ENCODE measurements at regions not wholly inside any gene's neighbourhood (a gene's known extent, or its start where the extent isn't known, plus 50 kb on each side); places are given as distances from the start of the nearest gene placed in this dataset.

DNA sequence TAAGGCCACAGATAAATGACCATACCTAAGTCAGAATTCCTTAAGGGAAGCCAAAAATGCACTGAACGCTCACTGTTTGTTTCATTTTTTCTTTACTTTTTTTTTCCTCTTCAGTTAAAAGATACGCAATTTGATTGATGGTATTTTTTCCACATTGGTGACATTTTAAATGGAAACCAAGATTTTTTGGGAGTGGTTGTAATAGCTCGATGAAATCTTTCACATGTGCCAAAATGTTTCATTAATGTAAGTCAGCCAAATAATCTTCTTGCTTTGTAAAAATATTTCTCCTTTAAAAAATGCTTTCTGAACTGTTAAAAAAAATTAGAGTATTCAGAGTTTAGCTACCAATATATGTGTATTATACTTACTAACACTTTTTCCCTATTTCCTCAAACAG lies 339.8 kb downstream of the ZEB2 start:
- intact Hi-C loops (cut with DNase I) = no loop called here
- no peak for DNase-seq (ENCODE audit: low spot score)

DNA sequence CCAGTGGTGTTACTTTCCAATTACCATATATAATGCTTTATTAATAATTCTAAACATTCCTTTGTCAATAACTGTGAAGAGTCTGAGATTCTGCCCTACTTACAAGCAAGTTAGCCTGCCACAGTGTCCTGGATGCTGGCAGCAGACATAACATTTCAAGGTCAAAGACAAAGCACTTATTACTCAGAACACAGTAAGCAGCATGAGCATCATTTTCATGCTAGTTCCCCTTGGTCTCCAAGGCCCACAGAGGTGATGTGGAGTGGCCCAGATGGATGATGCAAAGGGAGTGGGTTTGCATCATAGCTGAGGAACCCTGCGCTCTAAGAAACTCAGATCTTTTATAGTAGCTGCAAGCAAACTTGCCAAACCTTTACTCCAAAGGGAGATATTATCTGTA lies 349.7 kb downstream of the ZEB2 start:
- DNase-seq (ENCODE audit: low spot score) = no peak
- intact Hi-C loops (cut with DNase I) = no loop called here

DNA sequence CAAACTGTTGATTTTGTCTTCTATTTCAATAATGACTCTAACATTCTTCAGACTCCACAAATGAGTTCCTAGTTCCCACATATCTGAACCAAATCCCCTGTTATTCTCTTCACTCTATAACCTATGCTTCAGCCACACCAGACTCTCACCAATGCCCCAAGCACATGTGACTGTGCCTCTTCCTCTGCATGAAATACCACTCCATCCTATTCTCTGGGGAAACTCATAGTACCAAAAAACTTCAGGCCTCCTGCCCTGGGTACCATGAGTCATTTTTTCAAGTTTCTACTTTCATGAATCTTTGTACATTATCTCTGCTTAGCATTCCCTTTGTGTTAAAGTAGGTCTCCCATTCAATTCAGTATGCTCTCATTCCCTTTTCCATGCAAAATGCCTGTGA lies 353.2 kb downstream of the ZEB2 start:
- no peak for DNase-seq (ENCODE audit: low spot score)
- intact Hi-C loops (cut with DNase I) = no loop called here

DNA sequence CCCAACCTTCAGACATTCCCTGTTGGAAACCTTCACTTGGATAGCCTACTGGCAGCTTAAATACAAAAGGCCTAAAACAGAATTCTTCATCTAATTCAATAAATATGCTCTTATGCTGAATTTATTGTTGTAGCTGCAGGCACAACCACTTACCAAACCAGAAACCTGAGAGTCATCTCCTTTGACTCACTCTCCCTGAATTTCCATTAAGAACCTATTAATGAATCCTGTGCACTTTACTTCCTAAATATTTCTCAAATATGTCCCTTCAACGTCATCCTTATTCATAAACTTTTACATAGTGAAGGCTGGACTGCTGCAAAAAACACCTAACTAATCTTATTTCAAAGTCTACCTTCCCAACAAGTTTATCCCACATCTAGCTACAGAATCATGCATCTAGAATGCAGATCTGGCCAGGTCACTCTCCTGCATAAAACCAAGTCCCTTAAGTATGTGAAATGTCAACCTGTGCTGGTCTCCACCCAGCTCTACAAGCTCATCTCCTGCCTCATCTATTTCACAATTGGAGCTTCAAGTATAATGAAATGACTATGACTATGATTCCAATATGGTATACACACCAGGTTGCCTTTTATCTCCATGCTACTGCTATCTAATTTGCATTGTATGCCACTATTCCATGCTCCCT lies 354.2 kb downstream of the ZEB2 start:
- DNase-seq (ENCODE audit: low spot score) = no peak
- intact Hi-C loops (cut with DNase I) = no loop called here

DNA sequence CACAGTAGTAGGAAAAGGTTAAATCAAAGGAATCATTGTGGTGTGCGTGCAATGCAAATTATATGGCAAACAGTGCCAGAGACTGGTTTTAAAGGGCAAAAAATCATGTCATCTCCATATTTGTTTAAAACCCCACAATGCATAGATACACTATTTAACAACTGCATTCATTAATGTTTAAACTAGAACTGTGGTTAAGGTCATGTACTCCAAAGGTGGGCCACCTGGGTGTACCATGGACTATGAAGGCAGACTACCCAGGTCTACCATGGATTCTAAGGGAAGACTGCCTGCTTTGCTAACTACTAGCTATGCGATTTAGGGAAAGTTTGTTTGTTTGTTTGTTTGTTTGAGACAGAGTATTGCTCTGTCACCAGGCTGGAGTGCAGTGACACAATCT lies 356.3 kb downstream of the ZEB2 start:
- intact Hi-C loops (cut with DNase I) = no loop called here
- DNase-seq (ENCODE audit: low spot score) = no peak

DNA sequence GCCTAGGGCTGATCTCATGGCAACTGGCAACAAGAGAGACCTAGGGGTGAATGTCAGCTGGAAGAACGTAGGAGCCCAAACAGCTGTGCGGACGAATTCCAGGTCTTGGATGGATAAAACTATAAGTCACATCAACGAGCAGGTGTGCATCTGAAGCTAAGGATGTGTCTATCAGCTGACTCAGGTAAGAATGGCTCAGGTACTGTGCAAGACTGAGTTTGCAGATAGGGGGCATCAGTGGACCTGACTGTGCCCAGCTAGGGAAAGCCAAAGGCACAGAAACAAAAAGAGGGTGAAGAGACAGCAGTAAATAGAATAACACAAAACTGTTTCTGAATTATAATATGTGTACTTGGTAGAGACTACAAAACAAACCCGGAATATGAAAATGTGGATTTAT lies 357.3 kb downstream of the ZEB2 start:
- intact Hi-C loops (cut with DNase I) = no loop called here
- DNase-seq (ENCODE audit: low spot score) = no peak

DNA sequence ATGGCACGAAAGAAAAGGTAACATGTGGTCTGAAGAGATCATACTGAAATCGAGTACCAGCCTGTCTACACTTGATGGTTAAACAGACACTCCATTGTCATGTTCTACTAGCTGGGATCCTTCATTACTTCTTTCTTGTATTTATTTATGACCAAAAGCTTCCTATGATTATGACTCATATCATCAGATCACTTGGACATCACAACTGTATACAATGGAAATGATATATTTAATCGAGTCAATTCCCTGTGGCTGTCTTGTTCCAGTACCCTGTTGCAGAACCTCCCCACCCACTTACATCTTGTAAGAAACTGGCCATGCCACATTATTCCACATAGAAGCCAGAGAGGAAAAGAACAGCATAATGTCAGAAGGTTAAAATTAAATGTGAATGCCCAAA lies 358.9 kb downstream of the ZEB2 start:
- intact Hi-C loops (cut with DNase I) = no loop called here
- no peak for DNase-seq (ENCODE audit: low spot score)

DNA sequence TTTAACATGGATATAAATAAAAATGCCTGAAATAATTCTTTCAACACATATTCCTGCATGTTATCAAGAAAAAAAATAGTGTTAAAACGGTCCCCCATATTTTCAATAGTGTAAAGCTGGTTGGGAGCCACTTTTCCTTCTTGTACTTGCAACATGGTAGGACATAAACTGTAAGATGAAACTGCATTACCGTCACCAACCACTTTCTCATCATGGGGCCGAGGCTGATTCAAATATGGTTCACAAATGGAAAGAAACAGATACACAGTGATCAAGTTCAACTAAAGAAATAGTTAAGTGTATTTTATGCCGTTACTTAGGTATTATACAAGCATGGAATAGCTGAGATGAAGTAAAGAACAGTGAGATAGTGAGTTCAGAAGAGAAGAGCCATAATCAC lies 360.7 kb downstream of the ZEB2 start:
- intact Hi-C loops (cut with DNase I) = no loop called here
- no peak for DNase-seq (ENCODE audit: low spot score)

DNA sequence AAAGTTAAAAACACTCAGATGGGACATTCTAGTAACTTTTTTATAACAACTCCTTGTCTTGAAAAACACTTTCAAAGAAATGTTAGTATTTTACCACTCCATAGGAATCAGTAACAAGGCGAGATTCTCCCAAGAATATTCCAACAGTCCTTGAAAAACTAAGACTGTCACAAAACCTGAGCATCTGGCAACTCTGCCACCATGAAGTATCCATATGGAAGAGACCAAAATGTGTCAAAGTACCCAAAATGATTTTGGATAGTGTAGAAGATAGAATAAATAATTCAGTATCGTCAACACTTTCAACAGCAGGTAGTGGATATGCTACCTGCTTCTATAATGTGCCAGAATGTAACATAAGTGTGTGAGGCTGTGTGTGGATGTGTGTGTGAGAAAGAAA lies 361.8 kb downstream of the ZEB2 start:
- no peak for DNase-seq (ENCODE audit: low spot score)

DNA sequence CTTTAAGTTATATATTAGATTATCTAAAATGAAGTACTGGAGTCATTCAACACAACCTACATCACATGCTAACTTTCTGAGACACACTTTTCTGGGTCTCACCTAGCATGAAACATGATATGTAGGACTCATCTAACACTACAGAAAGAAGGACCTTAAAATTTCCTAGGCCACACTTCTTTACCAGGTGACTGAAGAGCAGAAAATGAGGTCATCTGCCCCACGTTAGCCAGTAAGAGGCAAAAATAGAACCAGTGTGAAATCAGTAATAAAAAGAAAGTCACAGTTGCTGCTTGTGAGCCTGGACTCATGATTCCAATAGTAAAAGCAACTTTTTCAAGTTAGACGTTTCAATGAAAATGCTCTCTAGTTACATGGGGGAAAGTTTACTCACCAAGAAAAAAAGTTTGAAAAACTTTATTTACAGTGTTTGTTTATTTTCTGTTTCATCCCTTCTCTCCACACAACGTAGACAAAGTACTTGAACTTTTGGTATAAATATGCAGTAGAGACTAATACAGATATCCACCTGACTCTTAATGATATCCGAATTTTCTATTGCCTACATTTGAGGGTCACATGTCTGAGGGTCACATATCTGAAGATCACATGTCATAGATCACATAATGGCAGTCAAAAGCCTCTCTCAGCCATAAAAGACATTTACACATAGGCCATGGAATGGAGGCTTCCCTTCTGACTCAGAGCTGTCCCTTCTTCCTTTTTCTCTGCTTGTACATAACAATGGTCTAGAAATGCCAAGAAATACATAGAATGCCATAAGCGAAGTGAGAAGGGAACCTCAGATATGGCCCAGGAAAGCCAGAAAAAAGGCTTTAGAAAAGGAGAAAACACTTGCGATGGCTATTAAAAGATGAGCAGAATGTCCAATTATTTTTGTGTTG lies 362.9 kb downstream of the ZEB2 start:
- intact Hi-C loops (cut with DNase I) = no loop called here
- no peak for DNase-seq (ENCODE audit: low spot score)

More for the DNA sequence above, 361.8 kb downstream of the ZEB2 start:
- intact Hi-C loops (cut with DNase I) = no loop called here

DNA sequence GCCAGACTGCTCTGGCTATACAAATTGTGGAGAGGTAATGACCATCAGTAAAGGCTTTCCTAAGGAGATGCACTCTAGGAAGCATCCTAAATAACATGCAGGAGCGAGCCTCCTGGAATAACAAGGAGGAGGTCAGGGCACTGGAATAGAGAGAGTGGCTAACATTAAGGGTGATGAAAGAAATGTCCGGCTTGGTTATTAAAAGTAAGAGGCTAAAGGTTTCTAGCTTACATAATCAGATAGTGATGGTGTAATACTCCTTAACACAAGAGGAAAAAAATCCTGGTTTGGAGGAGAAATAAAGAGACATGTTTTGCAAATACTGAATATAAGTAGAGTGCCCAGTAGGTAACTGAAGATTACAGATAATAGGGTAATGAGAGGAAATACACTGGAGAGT lies 365.7 kb downstream of the ZEB2 start:
- no peak for DNase-seq (ENCODE audit: low spot score)
- intact Hi-C loops (cut with DNase I) = no loop called here

DNA sequence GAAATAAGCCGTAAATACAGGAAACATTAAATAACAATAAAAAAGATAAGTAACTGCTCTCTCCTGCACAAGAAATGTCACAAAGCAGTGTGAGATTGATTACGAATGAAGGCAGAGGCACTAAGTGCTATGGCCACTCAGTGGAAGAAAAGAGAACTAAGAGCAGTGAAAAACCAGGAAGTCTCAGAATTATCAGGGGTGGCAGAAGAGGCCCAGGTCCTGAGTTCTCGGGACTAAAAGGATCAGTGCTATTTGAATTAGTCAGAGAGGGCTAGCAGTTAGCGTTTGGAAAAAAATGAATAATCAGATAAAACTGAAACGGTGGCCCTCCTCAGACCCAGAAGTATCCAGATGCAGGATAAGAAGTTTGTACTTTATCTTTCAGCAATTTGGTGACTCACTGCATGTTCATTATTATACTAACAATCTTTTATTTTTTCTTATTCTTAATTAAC lies 367.1 kb downstream of the ZEB2 start:
- no peak for DNase-seq (ENCODE audit: low spot score)
- intact Hi-C loops (cut with DNase I) = no loop called here

DNA sequence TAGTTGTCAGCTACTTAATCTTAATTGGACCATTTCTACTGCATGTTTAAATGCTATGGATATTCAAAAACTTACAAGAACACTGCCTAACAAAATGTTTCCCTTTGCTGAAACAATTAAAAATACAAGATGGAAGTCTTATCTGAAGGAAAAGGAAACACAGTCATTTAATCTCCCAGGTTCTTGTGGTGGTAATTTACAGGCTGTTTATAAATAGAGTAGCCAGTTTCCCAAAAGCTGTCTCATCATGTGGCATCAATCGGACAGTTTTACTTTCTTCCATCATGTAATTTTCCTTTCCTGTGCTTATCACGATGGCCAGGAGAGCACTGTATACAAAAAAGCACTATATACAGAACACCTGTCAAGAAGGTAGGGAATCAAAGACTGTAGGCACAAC lies 368.1 kb downstream of the ZEB2 start:
- intact Hi-C loops (cut with DNase I) = no loop called here
- no peak for DNase-seq (ENCODE audit: low spot score)

DNA sequence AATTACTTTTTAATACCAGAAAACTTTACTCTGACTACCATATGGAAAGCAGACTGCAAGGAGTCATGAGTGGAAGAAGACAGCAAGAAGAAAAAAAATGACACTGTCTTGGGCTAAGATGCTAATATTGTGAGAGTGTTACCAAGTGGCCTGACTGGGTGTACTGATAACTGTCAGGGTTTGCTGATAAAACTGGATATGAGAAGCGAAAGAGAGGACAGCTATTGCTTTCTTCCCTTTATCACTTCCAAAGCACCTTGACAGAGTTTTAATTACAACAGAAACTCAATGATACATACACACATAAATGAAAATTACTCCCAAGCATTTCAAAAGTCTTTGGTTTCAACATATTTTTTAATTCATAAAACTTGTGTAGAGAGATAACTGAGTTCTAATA lies 368.5 kb downstream of the ZEB2 start:
- DNase-seq (ENCODE audit: low spot score) = no peak
- intact Hi-C loops (cut with DNase I) = no loop called here

DNA sequence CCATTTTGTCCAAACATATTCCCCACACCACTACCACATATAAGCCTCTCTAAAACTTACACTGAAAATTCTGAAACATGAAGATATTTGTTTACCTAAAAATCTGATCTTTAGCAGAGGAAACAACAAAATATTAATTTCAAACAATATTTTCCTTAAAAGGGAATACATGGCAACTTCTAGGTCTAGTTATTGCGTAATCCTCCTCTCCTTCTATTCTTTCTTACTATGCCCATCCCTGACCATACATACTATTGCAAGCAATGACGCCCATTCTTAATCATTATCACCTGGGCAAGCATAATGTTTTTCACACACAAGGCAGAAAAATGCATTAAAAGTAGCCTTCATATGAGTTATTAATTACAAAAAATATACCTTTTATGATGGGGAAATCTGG lies 372.6 kb downstream of the ZEB2 start:
- no peak for DNase-seq (ENCODE audit: low spot score)
- intact Hi-C loops (cut with DNase I) = no loop called here

DNA sequence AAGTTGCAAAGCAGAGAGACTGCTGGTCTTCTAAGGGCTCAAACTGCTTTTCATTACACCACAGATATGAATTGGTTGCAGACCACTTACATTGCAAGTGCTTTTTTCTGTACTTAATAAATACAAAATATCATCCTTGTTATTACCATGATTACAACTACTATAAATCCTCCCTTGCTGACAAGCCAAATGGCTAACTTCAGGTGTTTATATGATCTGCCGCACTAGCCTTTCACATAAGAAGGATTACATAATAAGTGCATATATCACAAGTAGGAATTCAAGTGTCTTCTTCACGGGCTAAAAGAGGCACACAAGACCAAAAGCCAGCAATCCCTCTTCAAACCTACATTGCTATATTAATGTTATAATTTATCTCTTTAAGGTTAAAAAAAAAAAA lies 373.0 kb downstream of the ZEB2 start:
- intact Hi-C loops (cut with DNase I) = no loop called here
- no peak for DNase-seq (ENCODE audit: low spot score)

DNA sequence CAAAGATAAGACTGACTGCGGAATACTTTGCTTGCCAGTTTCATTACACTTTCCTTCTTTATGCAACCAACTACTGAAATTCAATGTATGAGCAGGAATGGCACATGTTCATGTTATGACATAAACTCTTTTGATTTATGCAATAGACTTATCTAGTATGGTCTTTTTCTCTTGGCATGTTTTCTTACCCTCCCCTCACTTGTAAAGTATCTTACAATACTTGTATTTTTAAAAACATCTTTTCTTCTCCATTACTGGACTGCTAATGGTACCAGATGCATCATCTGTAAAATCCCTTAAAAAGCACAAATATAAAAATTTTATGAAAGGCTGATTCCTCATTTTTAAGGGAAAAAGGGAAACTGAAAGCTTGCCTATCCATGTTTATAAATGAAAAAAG lies 373.8 kb downstream of the ZEB2 start:
- DNase-seq (ENCODE audit: low spot score) = no peak
- intact Hi-C loops (cut with DNase I) = no loop called here

DNA sequence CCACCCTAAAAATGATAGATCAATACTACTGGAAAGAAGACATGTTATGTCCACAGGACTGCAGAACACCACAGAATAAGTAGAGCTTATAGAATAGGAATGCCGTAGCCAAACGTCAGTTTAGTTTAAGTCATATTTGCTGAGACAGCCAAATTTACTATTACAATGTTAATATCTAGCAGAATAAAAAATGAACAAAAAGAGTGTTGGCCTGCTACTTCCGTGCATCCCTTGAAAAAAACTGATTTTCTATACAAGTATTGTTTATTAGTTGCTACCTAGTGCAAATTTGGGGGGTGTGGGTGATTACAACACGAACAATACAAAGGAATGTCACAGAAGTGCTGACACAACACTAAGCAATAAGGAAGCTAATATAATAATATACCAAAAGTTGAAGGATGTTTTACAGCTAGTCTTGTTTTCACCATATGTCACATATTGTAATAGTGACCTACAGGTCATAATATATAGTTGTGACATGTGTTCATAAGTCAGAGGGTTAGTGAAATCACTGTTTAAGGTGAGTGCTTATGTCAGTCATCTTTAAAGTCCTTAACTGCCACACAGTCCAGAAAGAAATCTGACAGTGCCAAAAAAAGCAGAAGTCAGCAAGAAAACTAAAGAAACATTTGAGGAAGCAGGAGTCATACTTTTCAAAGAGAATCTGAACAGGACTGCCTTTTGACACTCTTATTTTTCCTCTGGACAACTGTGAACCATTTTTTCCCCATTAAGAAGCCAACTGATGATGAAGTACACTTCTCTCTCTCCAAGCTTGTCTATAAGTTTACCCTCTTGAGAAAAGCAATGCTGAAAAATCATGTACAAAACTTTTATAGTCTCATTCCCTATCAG lies 376.4 kb downstream of the ZEB2 start:
- intact Hi-C loops (cut with DNase I) = no loop called here
- no peak for DNase-seq (ENCODE audit: low spot score)

DNA sequence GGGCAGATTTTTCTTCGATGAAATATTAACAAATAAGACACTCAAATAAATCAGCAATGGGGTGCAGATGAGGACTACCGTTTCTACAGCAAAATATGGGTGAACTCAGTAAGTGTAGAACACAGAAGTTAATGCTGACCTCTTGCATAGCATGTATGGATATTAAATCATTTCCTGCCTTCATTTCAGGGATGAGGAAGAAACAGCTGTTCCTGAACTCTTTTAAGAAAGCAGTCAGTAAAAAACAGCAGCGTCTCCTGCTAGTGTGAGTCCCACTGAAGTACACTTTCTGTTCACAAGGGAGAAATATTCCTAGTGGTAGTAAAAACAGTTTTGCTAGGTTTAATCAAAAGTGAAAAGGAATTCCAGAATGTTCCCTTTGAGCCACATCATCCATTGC lies 379.0 kb downstream of the ZEB2 start:
- no peak for DNase-seq (ENCODE audit: low spot score)
- intact Hi-C loops (cut with DNase I) = no loop called here

DNA sequence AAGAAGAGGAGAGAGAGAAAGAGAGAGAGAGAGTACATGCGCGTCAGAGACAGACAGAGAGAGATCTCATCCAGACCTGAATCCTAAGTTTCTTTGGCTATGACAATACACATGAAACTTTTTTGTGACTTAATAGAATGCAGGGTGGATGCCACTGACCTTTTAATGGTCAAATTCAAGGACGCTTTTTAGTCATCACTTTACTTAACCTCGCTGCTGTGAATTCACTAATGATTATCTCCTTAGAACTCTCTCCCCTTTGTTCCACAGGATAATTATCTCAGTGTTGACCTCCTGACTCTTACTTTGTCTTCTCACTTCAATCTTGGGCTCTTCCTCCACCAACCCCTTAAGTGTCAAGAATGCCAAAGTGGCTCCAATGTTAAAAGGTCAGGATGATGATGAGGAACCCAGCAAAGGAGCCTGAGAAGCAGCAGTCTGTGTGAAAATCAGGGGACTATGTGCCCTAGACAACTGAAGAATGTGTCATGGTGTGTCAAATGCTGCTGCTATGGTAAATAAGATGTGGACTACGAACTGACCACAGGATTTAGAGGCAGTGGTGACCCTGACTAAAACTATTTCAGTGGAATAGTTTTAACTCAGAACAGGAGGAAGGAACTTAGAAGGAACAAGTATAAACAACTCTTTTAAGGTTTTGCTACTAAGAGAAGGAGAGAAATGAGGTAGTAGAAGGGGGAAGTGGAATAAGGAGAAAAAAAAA lies 382.1 kb downstream of the ZEB2 start:
- intact Hi-C loops (cut with DNase I) = no loop called here
- no peak for DNase-seq (ENCODE audit: low spot score)
